ENCODE measurements at regions not wholly inside any gene's neighbourhood (a gene's known extent, or its start where the extent isn't known, plus 50 kb on each side); places are given as distances from the start of the nearest gene placed in this dataset.
"Not testable (repeated sequence)": the region's sequence is repeated elsewhere in the genome, so short reads cannot be mapped to it uniquely, and the experiment has no call there.

- not testable (repeated sequence) for H3K4me1 ChIP-seq (ENCODE audit: control insufficient read depth, insufficient read depth, low read length); H3K9me3 ChIP-seq (ENCODE audit: control insufficient read depth, low read length); H3K4me3 ChIP-seq (ENCODE audit: low read length); H3K36me3 ChIP-seq (ENCODE audit: control insufficient read depth, insufficient read depth, low read length); H3K27me3 ChIP-seq (ENCODE audit: control insufficient read depth, insufficient read depth, low read length); H3K9ac ChIP-seq (ENCODE audit: low read length)
Measured at GRCh38 chr7:65073160-65073559, 66.7 kb upstream of the ERV3-1 start.

- H3K36me3 ChIP-seq (ENCODE audit: control insufficient read depth, insufficient read depth, low read length); H3K27me3 ChIP-seq (ENCODE audit: control insufficient read depth, insufficient read depth, low read length); H3K4me1 ChIP-seq (ENCODE audit: control insufficient read depth, insufficient read depth, low read length); H3K4me3 ChIP-seq (ENCODE audit: low read length); H3K9ac ChIP-seq (ENCODE audit: low read length); H3K9me3 ChIP-seq (ENCODE audit: control insufficient read depth, low read length): not testable (repeated sequence)
Measured at GRCh38 chr7:65071854-65072431, 65.5 kb upstream of the ERV3-1 start.

- H3K4me1 ChIP-seq (ENCODE audit: control insufficient read depth, insufficient read depth, low read length); H3K9ac ChIP-seq (ENCODE audit: low read length); H3K27me3 ChIP-seq (ENCODE audit: control insufficient read depth, insufficient read depth, low read length); H3K9me3 ChIP-seq (ENCODE audit: control insufficient read depth, low read length); H3K36me3 ChIP-seq (ENCODE audit: control insufficient read depth, insufficient read depth, low read length); H3K4me3 ChIP-seq (ENCODE audit: low read length): not testable (repeated sequence)
Measured at GRCh38 chr7:65069476-65069875, 63.0 kb upstream of the ERV3-1 start.

- not testable (repeated sequence) for H3K4me3 ChIP-seq (ENCODE audit: low read length); H3K9me3 ChIP-seq (ENCODE audit: control insufficient read depth, low read length); H3K9ac ChIP-seq (ENCODE audit: low read length); H3K4me1 ChIP-seq (ENCODE audit: control insufficient read depth, insufficient read depth, low read length); H3K36me3 ChIP-seq (ENCODE audit: control insufficient read depth, insufficient read depth, low read length); H3K27me3 ChIP-seq (ENCODE audit: control insufficient read depth, insufficient read depth, low read length)
Measured at GRCh38 chr7:65062566-65062965, 56.1 kb upstream of the ERV3-1 start.

- not testable (repeated sequence) for H3K36me3 ChIP-seq (ENCODE audit: control insufficient read depth, insufficient read depth, low read length); H3K9me3 ChIP-seq (ENCODE audit: control insufficient read depth, low read length); H3K27me3 ChIP-seq (ENCODE audit: control insufficient read depth, insufficient read depth, low read length); H3K4me3 ChIP-seq (ENCODE audit: low read length); H3K4me1 ChIP-seq (ENCODE audit: control insufficient read depth, insufficient read depth, low read length); H3K9ac ChIP-seq (ENCODE audit: low read length)
Measured at GRCh38 chr7:65059247-65059646, 52.8 kb upstream of the ERV3-1 start.

Measured in mucosa of stomach (tissue), 1 donor.